NCI-H1694 treated with DMSO at 0.1 percent for 48 hours (cell line): ENCODE measurements at regions not wholly inside any gene's neighbourhood (a gene's known extent, or its start where the extent isn't known, plus 50 kb on each side); places are given as distances from the start of the nearest gene placed in this dataset.

Experiments used
- DNase-seq: peaks from one replicate; lab custom pipeline; 2025; lab: John Stamatoyannopoulos, UW

DNA sequence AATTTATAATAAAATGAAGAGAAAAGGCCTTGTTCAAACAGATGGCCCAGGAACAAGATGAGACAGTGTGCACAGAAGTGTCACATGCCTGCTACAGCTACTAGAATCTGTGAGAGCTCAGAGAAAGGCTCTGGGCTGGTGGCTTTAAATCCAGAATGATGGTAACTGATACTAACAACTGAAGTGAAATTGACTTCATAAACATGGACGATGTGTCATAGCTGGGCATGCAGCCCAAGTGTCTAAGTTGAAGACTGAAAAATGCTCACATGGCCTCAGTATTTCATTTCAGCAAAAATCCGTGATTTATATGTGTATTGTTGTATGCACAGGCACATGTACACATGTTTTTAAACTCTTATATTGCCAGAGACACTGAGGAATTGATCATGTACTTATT lies 208.3 kb upstream of the RUNX1 start:
- peak; percentile 90 for DNase-seq

DNA sequence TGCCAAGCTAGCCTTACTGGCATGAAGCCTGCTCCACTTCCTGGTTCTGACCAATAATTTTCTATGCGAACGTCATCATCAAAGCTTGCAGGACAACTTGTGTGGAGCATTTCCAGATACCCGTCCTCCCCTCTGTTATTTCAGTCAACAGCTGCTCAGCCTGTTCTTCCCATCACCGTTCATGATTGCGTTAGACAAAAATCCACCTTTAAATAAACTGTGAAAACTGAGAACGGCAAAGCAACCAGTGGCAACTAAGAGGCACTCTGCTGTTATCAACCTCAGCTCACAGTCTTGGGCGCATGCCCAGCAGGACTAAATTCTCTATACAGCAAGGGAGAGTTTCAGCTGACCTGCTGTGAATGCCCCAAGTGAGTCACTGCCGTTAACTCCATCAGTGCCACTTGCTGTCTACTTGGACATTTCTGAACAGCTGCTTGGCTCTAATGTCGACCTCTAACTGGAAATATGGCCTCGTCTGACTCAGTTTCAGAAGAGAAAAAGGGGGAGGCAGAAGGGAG lies 207.4 kb upstream of the RUNX1 start:
- peak; percentile 67 for DNase-seq

DNA sequence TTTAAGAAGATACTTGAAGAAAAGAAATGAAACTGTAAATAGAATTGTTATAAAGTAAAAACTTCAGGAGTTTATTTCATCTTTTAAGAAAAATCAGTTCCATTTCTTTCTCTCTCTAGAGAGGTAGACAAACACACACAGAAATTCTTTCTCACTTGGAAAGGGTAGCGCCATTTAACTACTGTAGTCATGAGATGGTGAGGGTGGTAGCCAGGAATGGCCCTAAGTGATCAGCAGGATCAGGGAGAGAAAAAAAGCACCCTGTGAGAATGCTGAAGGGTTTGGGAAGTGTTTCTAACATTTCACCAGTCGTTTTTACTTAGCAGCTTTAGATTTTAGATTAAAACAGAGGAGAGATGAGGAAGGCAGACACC lies 205.7 kb upstream of the RUNX1 start:
- no peak for DNase-seq

DNA sequence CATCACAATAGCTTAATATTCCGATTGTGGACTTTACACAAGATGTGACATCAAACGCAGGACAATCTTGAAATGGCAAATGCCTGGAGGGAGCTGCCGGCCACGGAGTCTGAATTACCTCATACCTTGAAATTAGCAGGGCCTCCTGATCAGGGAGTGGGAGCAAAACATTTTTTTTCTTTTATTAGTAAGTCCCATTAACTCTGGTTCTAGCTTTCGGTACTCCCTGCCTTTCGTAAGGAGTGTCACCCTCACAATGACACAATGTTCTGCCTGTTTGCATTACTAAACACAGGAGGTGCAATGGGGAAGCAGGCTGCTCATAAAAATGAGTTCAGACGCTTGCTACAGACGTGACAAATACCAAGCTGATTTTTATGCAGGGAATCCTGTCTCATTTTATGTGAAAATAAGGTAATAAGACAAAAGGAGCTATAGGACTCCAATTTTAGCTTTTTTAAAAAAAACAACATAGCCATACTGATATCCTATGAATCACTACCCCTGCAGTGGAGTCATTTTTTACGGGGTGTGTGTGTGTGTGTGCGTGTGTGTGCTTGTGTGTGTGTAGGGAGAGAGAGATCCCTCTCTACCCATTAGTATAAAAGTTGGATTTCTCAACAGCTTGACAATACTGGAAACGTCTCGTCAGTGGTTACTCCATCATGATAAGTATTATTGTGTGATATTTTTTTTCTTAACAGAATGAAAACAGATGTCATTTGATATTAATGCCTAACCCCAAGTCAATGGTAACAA lies 205.1 kb upstream of the RUNX1 start:
- DNase-seq: no peak

DNA sequence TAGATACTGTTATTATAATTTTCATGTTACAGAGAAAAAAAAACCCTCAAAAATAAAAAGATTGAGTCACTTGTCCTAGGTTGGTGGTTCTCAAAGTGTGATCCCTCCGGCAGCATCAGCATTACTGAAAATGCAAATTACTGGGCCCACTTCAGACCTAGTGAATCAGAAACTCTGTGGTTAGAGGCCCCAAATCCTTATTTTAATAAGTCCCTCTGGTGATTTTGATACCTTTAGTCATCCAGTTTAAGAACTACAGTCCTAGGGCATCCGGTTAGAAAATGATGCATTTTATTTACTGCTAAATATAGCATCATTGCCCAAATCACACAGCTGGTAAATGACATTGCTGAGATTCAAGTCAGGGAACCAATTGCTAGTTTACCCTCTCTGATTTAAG lies 203.7 kb upstream of the RUNX1 start:
- DNase-seq: no peak

DNA sequence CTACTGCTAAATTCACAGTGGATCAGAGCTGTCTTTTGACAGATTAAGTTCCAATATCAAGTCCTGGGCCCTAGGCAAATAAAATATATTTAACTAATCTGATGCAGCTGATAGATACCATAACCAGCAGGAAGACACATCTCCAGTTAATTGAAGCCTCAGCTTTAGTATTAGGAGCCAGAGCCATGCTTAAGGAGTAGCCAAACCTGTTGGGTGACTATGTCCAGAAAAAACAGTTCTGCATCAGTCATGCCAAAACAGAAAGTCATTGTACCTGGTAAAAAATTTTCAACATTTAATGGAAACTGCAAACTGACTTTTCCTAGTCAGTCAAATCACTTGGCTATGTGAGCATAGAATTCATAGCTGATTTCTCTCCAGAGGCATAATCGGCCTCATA lies 200.5 kb upstream of the RUNX1 start:
- DNase-seq: no peak

DNA sequence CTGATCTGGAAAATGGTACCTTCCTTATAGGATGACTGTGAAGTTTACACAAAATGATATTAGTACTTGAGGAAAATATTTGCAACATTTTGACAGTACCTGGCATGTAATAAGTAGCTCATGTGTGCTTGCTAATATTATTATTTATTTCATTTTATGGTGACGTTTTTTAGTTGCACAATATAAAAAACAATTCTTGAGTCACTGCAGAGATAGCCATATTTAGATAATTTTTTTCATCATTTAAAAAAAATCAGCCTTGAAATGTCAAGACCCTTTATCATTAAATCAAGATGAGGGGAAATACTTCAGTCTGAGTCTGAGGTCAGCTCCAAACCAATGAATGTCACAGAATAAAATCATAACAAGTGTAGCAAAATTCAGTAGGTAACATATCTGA lies 196.8 kb upstream of the RUNX1 start:
- no peak for DNase-seq

DNA sequence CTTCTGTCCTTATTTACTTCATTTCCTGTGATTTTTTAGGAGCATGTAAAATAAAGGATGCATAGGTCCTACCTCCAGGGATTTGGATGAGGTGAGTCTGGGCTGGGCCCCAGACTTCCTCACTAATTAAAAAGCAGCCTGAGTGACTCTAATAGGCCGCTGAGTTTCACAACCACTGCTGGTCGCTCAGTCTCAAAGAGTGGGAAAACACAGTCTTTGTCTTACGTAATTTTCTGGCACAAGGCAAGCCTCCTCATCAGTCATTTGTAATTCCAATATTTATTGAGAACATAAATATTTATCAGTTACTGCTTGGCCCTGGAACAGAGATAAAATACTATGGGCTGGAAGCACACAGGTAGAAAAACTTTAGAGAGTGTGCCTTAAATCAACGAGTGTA lies 195.4 kb upstream of the RUNX1 start:
- no peak for DNase-seq

DNA sequence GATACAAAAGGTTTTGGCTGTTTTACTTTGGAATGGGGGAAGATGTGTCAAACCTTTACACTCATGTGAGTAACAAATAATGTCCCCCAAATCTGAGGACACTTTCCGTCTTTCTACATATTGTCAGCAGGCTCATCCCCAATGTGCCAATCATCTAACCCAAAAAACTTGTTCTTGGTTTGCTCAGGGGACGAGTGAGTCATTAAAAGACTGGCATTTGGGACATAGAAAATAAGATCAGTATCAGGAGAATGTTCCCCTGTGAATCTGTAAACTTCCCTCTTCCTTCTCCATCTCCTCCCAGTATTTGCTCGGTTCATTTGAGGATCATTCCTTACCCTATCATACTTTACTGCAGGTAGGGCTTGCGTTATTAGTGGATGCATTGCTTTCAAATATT lies 194.1 kb upstream of the RUNX1 start:
- no peak for DNase-seq

DNA sequence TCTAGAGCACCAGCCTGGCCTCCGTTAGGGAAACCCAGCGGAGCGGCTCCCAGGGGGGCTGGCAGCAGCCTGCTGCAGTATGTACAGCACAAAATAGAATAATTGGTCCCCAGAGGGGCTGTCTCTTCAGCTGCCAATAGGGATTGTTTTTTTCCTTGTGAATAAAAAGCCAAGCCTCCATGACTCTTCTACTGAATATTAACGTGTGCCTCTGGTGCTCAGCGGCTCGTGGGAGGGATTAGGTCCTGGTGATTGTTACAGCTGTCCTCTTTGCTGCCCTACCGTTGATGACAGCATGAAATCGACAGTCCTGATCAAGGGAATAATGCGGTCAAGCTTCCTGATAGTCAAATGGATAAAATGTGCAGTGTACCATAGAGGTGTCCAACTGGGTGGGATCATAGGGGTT lies 190.7 kb upstream of the RUNX1 start:
- peak; percentile 97 for DNase-seq

DNA sequence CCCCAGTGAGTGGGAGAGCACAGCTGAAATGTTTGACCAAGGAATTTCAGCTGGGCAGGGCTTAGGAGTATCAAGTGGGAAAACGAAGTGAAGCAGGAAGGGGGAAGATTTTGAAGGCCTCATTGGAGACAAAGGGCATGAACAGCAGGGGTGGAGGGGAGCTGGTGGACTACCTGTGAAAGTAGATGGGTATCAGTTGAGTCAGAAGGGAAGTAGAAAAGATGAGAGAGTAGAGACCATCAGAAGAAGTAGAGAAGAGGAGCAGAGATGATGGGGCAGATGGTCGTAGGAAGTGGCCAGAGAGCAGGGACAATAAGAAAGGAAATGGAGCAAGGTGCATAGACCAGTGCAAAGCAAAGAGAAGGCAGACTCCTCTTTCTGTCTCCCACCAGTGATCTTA lies 189.0 kb upstream of the RUNX1 start:
- DNase-seq: no peak

DNA sequence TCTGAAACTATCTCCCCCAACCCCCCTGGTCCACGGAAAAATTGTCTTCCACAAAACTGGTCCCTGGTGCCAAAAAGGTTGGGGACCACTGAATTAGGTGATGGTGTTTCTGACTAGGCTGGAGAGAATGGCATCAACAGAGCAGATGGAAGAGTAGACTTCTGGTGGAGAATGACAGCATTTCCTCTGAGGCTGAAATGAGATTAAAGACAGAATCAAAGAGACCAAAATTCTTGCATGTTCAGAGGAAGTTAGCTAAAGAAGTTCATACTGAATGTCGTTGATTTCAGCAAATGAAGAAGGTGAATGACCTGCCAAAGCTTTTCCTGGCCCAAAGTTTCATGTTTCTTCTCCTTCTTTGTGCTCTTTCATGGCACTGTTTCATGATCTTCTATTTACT lies 188.2 kb upstream of the RUNX1 start:
- DNase-seq: no peak

DNA sequence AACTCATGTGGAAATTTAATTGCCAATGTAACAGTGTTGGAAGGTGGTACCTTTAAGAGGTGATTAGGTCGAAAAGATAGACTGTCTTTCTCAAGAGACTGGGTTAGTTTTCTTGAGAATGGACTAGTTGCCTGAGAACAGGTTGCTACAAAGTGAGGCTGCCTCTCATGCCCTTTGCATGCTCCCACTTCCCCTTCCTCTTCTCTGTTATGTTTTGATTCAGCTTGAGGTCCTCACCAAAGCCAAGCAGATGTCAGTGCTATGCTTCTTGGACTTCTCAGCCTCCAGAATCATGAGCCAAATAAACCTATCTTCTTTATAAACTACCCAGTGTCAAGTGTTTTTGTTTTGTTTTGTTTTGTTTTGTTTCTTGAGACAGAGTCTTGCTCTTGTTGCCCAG lies 187.0 kb upstream of the RUNX1 start:
- no peak for DNase-seq

DNA sequence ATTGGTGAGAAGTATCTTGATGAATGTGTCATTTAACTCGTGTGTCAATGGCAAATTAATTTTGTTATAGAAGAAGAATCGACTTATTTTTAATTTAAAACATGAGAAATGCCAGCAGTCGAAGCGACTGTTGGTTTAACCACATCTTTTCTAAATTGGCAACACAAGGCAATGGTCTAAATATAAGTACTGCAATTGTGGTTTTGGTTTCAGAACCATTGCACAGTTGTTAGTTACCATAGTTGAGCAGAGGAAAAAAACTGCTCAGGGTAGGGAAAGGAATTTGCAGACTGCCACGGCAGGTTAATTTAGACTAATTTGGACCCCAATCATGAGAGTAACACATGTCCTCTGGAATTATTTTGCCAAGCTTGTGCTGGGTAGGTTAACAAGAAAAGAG lies 185.6 kb upstream of the RUNX1 start:
- DNase-seq: no peak

DNA sequence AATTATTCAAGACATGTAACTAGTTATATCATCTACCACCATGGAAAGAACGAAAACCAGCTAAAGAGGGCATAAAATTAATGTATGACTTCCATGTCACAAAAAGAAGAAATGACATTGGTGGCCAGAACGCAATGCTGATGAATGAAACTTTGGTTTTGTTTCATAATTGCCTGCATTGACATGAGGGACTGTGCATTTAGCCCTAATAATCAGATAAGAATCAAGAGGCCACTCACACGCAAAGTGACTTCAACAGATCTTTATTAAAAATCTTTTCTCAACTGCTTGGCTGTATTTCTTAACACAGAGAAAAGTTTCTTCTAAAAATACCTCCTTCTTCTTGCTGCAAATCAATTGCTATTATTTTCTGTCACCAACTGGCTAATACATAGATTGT lies 184.7 kb upstream of the RUNX1 start:
- DNase-seq: no peak

DNA sequence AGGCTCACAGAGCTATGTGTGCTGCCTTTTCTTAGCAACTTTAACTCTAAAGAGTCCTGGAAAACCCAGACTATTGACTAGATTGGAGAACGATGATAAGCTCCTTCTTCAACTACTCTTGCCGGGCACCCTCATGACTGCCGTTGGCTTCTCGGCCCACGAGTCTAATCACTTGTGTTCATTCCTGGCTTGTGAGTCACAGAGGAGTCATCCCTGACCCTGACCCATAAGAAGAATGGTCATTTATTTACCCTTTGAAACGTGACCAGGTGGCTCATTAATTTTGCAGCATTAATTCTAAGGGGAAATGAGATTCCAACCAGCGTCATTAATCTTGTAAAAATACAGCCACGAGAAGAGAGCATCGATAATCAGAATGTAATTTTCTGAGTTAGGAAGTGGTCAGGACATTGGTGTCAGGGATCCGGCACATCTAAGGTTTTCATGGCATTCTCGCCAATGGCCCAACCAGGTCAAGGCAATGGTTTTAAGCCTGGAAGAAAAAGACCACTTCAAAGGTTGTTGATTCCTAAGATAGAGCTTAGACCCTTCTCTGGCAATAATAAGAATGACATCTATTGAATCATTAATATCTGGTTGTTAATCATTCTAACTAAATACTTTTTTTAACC lies 183.6 kb upstream of the RUNX1 start:
- no peak for DNase-seq

DNA sequence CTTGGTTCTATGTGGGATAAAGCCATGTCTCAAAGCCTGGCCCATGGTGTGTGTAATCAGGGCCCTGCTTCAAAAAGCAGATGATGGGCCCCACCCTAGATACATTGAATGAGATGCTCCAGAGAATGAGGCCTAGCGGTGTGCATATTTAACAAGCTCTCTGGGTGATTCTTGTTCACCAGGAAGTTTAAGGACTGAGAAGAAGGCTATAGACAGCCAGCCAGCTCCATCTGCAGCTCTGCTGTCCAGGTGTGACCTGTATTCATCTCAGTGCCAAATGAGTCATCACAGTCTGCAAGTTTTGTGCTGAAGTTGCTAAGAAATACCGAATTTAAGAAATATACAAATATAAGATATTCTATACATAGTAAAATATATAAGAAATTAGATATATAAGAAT lies 182.0 kb upstream of the RUNX1 start:
- no peak for DNase-seq

DNA sequence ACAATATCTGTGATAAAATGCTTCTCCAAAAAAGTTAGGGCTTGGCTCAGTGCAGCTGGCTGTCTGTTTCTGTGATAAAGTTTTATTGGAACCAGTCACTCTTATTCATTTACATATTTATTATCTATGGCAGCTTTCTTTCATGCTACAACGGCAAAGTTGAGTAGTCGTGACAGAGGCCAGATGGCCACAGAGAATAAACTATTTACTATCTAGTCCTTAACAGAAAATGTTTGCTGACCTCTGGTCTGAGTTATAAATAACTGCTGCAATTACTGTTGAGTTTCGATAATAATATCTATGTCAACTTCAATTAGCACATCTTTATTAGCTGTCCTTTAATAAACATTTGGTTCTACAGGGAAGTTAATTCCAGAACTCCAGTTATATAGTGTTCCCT lies 180.2 kb upstream of the RUNX1 start:
- DNase-seq: no peak

DNA sequence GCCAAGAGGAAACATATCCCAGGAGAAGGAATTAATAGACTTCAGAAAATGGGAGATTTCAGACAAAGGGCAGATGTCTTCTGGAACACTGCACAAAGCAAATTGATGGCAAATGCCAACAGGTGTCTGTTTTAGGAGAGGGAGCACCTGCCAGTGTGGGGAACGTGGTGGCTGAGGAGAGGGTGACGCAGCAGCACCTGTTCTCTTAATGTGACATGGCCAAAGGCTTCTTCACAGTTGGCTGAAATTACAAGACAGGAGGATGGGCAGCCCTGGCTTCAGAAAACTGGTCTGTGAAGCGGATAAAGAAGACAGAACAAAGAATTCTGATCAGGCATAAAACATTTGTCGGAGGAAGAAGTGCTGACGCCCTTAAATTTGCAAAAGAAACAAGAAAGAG lies 178.7 kb upstream of the RUNX1 start:
- DNase-seq: no peak

DNA sequence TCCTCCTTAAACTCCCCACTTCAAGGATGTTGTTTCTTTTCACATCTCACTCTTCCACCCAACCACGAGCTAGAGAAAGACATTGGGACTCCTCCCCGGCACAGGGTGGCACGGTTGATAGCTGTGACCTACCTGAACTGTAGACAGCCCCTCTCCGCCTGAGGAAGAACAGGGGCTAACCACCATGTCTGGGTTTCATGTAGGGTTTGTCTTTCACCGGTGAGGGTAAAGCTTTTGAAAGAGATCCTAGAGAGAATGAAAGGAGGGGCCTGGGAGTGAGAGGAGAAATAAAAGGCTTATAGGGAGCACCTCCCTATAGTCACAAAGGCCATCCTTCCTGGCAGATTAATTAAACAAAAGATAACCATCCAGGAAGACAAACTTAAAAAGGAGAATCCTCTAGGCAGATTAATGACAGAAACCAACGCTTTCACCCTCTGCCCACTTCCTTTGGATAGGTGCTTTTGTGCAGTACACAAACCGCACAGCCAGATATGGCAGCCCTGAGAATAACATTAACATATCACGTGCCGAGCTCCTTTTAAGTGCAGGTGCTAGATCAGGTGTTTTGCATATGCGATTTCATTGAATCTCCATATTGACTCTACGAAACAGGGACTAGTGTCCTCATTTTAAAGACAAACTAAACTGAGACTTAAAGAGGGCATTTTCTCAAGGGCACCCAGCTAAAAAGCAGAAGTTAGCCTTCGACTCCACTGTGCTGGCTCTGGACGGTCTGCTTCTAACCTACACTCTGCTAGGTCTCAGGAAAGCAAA lies 178.1 kb upstream of the RUNX1 start:
- no peak for DNase-seq

DNA sequence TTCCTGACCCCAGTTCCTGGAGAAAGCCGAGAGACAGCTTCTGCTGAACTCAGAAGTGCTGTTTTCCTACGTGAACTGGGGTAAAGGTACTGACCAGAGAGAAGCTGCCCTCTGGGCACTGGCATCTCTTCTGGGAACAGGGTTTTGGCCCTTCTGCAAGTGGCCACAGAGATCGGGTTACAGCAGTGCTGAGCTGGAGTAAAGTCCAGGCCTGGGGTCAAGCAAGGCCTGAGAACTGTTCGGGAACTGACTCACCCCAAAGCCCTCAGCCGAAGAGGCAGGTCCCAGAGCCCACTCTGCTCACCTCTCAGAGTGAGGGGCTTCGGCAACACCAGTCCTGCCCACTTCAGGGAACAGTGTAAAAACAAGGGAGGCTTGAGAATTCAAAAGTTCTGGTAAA lies 177.2 kb upstream of the RUNX1 start:
- DNase-seq: no peak

DNA sequence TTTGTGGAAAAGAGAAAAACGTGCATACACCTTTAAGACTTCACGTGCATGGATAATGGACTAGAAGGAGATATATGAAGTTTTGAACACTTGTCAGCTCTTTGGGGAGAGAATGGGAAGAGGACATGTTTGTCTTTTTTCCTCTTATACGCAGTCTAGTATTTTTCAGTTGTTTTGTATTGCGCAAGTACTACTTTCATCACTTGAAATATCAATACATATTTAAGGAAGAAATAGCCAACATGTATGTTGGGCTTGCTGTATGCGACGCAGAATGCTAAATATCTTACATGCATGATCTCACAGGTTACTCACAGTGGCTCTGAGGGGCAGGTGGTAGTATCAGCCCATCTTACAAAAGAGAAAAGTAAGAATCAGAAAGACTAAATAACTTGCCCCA lies 176.5 kb upstream of the RUNX1 start:
- DNase-seq: no peak

DNA sequence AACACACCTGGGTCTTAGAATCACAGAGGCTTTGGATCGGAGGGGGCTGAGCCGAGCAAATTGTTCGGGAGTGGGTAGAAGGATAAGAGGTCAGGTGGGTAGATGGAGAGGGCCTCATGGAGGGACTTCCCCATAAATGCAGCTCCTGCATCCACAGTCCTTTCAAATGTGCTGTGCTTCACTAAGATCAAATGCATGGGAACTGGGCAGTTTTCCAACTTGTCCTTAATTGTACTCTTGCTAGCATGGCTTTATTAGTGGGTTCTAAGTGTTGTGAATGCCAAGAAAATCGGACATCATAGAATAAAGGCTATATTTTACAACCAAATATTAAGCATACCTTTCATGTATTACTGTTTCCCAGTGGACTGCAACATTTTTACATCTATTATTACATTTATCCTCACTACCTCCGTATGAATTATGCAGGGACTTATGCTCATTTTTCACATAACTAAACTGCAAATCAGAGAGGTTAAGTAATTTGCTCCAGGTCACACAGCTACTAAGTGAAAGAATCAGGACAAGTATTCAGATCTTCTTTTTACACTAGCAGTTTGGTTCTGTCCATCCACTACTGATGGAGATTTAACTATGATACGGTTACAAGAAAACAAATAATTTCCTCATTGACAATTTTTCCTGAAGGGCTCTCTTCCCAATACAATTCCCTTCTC lies 174.5 kb upstream of the RUNX1 start:
- peak; percentile 32 for DNase-seq
